ENCODE measurements at regions not wholly inside any gene's neighbourhood (a gene's known extent, or its start where the extent isn't known, plus 50 kb on each side); places are given as distances from the start of the nearest gene placed in this dataset.

DNA sequence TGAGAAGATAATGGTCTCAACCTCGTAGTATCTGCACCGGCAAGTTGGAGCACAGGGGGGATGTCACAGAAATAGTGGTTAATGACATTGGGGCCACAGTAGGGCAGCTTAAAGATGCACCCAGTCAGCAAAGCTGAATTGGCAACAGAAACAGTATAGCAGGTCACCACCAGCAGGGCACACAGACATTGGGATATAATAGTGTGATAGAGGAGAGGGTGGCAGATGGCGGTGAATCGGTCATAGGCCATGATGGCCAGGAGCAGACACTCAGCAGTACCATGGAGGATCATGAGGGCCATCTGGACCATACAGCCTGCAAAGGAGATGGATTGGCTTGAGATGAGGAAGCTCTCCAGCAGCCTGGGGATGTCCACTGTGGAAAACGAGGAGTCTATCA lies 106.0 kb upstream of the OR9Q1 start:
- Histone ChIP-seq H3K4me2 (ENCODE audit: insufficient read depth, insufficient read length, low read length) (no peak overlapping the region), H3K79me2 (ENCODE audit: insufficient read depth, low read length) (no peaks in the 10 kb centered on the region), H3K23ac (ENCODE audit: insufficient read length, low read depth, low read length) (no peak overlapping the region), H2BK120ac (ENCODE audit: low read depth, low read length, poor library complexity, severe bottlenecking) (no peak overlapping the region), H3K9me3 (ENCODE audit: control insufficient read depth, low read depth, low read length) (no peaks in the 10 kb centered on the region), H2BK5ac (ENCODE audit: insufficient read length, low read length) (no peak overlapping the region), H3K27me3 (ENCODE audit: insufficient read depth, low read length) (no peaks in the 10 kb centered on the region), H3K18ac (ENCODE audit: insufficient read length, low read depth, low read length) (no peak overlapping the region), H2AK5ac (ENCODE audit: insufficient read length, low read length) (no peak overlapping the region), H3K14ac (ENCODE audit: insufficient read depth, low read length) (no peak overlapping the region), H3K23me2 (ENCODE audit: insufficient read length, low read depth, low read length, poor library complexity, severe bottlenecking) (no peaks in the 10 kb centered on the region), H3K79me1 (ENCODE audit: insufficient read depth, low read depth, low read length, poor library complexity, severe bottlenecking) (no peaks in the 10 kb centered on the region), H4K5ac (ENCODE audit: insufficient read length, low read depth, low read length) (no peak overlapping the region), H2BK20ac (ENCODE audit: low read depth, low read length, poor library complexity, severe bottlenecking) (no peak overlapping the region), H4K8ac (replicated peaks; ENCODE audit: insufficient read length, low read depth, low read length) (no peak overlapping the region), H4K91ac (ENCODE audit: insufficient read length, low read depth, low read length) (no peak overlapping the region), H4K20me1 (ENCODE audit: control insufficient read depth, insufficient read depth, insufficient read length) (no peaks in the 10 kb centered on the region), H2BK12ac (ENCODE audit: insufficient read length, low read depth, low read length) (no peak overlapping the region), H3K4me1 (ENCODE audit: insufficient read depth, low read length) (no peaks in the 10 kb centered on the region; the same call in 1 of the 2 replicates), H3K4ac (ENCODE audit: low read depth, low read length) (no peak overlapping the region), H2AFZ (ENCODE audit: low read length) (no peak overlapping the region), H3K27ac (ENCODE audit: insufficient read length, low read depth, low read length) (no peak overlapping the region), H3K9ac (ENCODE audit: extremely low read depth, insufficient read length, low read length) (no peak overlapping the region), H3K56ac (ENCODE audit: insufficient read length, low read depth, low read length) (no peak overlapping the region), H2BK15ac (ENCODE audit: low read depth, low read length) (no peak overlapping the region), H3T11ph (ENCODE audit: low read length) (no peak overlapping the region)
- no peaks in the 10 kb centered on the region; the same call in 1 of the 2 replicates for H3K27me3 Mint-ChIP-seq (ENCODE audit: low read depth)
- no peaks in the 10 kb centered on the region for H3K36me3 Mint-ChIP-seq (ENCODE audit: insufficient read depth in 1 of 3, low read depth in 3 of 3)
- H3K9me3 Mint-ChIP-seq: no peaks in the 10 kb centered on the region; a peak in 1 of 5 replicates
- no peak overlapping the region for H3K4me3 Mint-ChIP-seq
- TF ChIP-seq, protein P1, sequence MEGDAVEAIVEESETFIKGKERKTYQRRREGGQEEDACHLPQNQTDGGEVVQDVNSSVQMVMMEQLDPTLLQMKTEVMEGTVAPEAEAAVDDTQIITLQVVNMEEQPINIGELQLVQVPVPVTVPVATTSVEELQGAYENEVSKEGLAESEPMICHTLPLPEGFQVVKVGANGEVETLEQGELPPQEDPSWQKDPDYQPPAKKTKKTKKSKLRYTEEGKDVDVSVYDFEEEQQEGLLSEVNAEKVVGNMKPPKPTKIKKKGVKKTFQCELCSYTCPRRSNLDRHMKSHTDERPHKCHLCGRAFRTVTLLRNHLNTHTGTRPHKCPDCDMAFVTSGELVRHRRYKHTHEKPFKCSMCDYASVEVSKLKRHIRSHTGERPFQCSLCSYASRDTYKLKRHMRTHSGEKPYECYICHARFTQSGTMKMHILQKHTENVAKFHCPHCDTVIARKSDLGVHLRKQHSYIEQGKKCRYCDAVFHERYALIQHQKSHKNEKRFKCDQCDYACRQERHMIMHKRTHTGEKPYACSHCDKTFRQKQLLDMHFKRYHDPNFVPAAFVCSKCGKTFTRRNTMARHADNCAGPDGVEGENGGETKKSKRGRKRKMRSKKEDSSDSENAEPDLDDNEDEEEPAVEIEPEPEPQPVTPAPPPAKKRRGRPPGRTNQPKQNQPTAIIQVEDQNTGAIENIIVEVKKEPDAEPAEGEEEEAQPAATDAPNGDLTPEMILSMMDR (conservative IDR thresholded peaks at IDR 0.05): no peak
- no peak overlapping the region; a peak in 1 of 7 replicates for H3K27ac Mint-ChIP-seq
- 0 out of 4 replicates have a peak, but pooled peaks cover 0 to 8% of the 10 kb centered on the region in 2 experiments for H3K4me1 Mint-ChIP-seq
- no CpG with 5 or more reads among the region's 5 CpGs for WGBS (ENCODE audit: extremely low coverage, insufficient read length, low lambda C conversion rate)
- DNase-seq: no peak

All from H9 (cell line).